ENCODE measurements at regions not wholly inside any gene's neighbourhood (a gene's known extent, or its start where the extent isn't known, plus 50 kb on each side); places are given as distances from the start of the nearest gene placed in this dataset.

DNA sequence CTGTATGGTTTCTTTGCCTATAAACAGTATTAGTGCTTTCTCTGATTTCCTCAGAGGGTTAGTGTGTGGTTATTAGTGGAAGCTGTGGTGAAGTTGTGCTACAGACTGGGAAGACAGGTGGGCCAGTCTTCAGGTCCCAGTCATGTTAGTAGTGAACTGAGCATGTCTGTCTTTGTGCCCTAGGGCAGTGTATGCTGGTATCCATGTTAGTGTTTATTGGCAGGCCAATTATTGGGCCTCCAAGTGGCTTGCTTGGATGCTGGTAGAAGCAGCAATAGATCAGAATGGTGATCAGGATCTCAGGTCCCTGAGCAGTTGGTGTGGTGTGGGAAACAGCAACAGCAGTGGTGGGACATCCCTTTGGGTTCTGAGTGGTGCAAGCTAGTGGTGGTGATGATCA, 137.6 kb downstream of the OTOR start:
- Histone ChIP-seq H3K4me1 (ENCODE audit: low read depth, poor library complexity, severe bottlenecking) (no peaks in the 10 kb centered on the region), H3K9ac (no peak overlapping the region), H3K79me2 (ENCODE audit: insufficient read depth, low read depth) (no peaks in the 10 kb centered on the region), H3K4me3 (IDR thresholded peaks at IDR 0.05; ENCODE audit: insufficient read depth, low read depth, low read length) (no peak overlapping the region), H3K27me3 (ENCODE audit: insufficient read depth, low read depth) (no peaks in the 10 kb centered on the region), H3K4me2 (no peak overlapping the region), H2AFZ (ENCODE audit: low read depth) (no peak overlapping the region), H3K27ac (no peak overlapping the region), H4K20me1 (ENCODE audit: insufficient read depth) (no peaks in the 10 kb centered on the region), H3K36me3 (ENCODE audit: insufficient read depth) (no peaks in the 10 kb centered on the region)
- TF ChIP-seq CTCF (conservative IDR thresholded peaks at IDR 0.05; ENCODE audit: low read depth, low read length): no peak

DNA sequence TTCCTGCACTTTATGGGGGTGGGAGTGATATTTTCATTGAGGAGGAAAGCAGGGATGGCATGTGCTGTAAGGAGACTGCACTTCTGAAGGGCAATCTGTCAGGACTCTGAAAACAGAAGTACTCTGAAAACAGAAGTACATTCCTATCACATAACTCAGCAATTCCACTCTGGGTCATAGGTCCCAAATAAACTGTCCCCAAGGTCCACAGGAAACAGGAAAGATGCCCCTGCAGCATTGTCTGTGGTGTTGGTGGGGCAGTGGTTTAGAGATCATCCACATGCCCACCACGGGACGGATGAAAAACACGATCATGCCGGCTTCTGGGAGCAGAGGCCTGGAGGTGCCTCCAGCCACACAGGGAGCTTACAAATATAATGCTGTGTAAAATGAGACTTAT, 150.3 kb downstream of the OTOR start:
- H3K4me2 ChIP-seq: no peak overlapping the region
- H3K4me1 ChIP-seq (ENCODE audit: low read depth, poor library complexity, severe bottlenecking): no peaks in the 10 kb centered on the region
- no peaks in the 10 kb centered on the region for H3K36me3 ChIP-seq (ENCODE audit: insufficient read depth)
- no peak overlapping the region for H2AFZ ChIP-seq (ENCODE audit: low read depth)
- no peak overlapping the region for H3K9ac ChIP-seq
- no peak for TF ChIP-seq CTCF (conservative IDR thresholded peaks at IDR 0.05; ENCODE audit: low read depth, low read length)
- no peaks in the 10 kb centered on the region for H4K20me1 ChIP-seq (ENCODE audit: insufficient read depth)
- no peak overlapping the region for H3K4me3 ChIP-seq (IDR thresholded peaks at IDR 0.05; ENCODE audit: insufficient read depth, low read depth, low read length)
- no peaks in the 10 kb centered on the region for H3K79me2 ChIP-seq (ENCODE audit: insufficient read depth, low read depth)
- H3K27ac ChIP-seq: no peak overlapping the region
- H3K27me3 ChIP-seq (ENCODE audit: insufficient read depth, low read depth): no peaks in the 10 kb centered on the region

DNA sequence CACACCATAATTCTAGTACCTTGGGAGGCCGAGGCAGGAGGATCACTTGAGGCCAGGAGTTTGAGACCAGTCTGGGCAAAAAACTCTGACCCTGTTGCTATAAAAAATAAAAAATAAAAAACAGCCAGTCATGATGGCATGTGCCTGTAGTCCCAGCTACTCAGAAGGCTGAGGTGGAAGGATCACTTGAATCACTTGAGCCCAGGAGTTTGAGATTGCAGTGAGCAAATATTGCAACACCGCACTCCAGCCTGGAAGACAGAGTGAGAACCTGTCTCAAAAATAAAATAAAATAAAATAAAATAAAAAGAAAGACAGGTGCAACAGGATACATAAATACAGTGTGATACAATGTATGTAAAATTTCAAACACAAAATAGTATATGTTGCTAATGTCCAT, 154.5 kb downstream of the OTOR start:
- Histone ChIP-seq H3K4me1 (ENCODE audit: low read depth, poor library complexity, severe bottlenecking) (no peaks in the 10 kb centered on the region), H2AFZ (ENCODE audit: low read depth) (no peak overlapping the region), H3K9ac (no peak overlapping the region), H3K36me3 (ENCODE audit: insufficient read depth) (no peaks in the 10 kb centered on the region), H4K20me1 (ENCODE audit: insufficient read depth) (no peaks in the 10 kb centered on the region), H3K4me3 (IDR thresholded peaks at IDR 0.05; ENCODE audit: insufficient read depth, low read depth, low read length) (no peak overlapping the region), H3K27ac (no peak overlapping the region), H3K27me3 (ENCODE audit: insufficient read depth, low read depth) (no peaks in the 10 kb centered on the region), H3K79me2 (ENCODE audit: insufficient read depth, low read depth) (no peaks in the 10 kb centered on the region), H3K4me2 (no peak overlapping the region)
- no peak for TF ChIP-seq CTCF (conservative IDR thresholded peaks at IDR 0.05; ENCODE audit: low read depth, low read length)

- Histone ChIP-seq H3K79me2 (ENCODE audit: insufficient read depth, low read depth) (no peaks in the 10 kb centered on the region), H2AFZ (ENCODE audit: low read depth) (no peak overlapping the region), H3K4me1 (ENCODE audit: low read depth, poor library complexity, severe bottlenecking) (no peaks in the 10 kb centered on the region), H3K27ac (no peak overlapping the region), H3K4me2 (no peak overlapping the region), H4K20me1 (ENCODE audit: insufficient read depth) (no peaks in the 10 kb centered on the region), H3K9ac (no peak overlapping the region), H3K27me3 (ENCODE audit: insufficient read depth, low read depth) (no peaks in the 10 kb centered on the region), H3K4me3 (IDR thresholded peaks at IDR 0.05; ENCODE audit: insufficient read depth, low read depth, low read length) (no peak overlapping the region), H3K36me3 (ENCODE audit: insufficient read depth) (no peaks in the 10 kb centered on the region)
- TF ChIP-seq CTCF (conservative IDR thresholded peaks at IDR 0.05; ENCODE audit: low read depth, low read length): no peak
These were observed 156.6 kb downstream of the OTOR start for GRCh38 chr20:16904751-16905150.

- Histone ChIP-seq H3K36me3 (ENCODE audit: insufficient read depth) (no peaks in the 10 kb centered on the region), H3K4me3 (IDR thresholded peaks at IDR 0.05; ENCODE audit: insufficient read depth, low read depth, low read length) (no peak overlapping the region), H3K4me1 (ENCODE audit: low read depth, poor library complexity, severe bottlenecking) (no peaks in the 10 kb centered on the region), H3K27me3 (ENCODE audit: insufficient read depth, low read depth) (no peaks in the 10 kb centered on the region), H3K4me2 (no peak overlapping the region), H2AFZ (ENCODE audit: low read depth) (no peak overlapping the region), H3K79me2 (ENCODE audit: insufficient read depth, low read depth) (no peaks in the 10 kb centered on the region), H3K9ac (no peak overlapping the region), H4K20me1 (ENCODE audit: insufficient read depth) (no peaks in the 10 kb centered on the region), H3K27ac (no peak overlapping the region)
- TF ChIP-seq CTCF (conservative IDR thresholded peaks at IDR 0.05; ENCODE audit: low read depth, low read length): no peak
These were observed 166.1 kb downstream of the OTOR start for GRCh38 chr20:16914277-16914676.
